Gastroesophageal sphincter (tissue), 3 donors: ENCODE measurements at regions not wholly inside any gene's neighbourhood (a gene's known extent, or its start where the extent isn't known, plus 50 kb on each side); places are given as distances from the start of the nearest gene placed in this dataset.

Experiments
- CTCF ChIP-seq, 4 experiments: fragments of 200-600 bp in 2 of 4; fragments of 450-650 bp in 2 of 4; sonication (generic) in 1 of 4; IDR thresholded peaks; one replicate each; pipeline ENCODE4 v1.5.1; 2017 to 2019; ENCODE audit warnings: antibody characterized with exemption in 4 of 4, mild to moderate bottlenecking in 2 of 4, moderate library complexity in 2 of 4
- EP300 ChIP-seq: sonication (generic); formaldehyde crosslinking; IDR thresholded peaks from one replicate; pipeline ENCODE4 v1.6.1; 2017; ENCODE audit warnings: antibody characterized with exemption, mild to moderate bottlenecking

GRCh38 chr5:124867137-124867704, 120.8 kb upstream of the ZNF608 start:
- TF ChIP-seq CTCF (IDR thresholded peaks at IDR 0.05) = no peak
- no peak for TF ChIP-seq EP300
